T-cell (primary cell): ENCODE measurements at regions not wholly inside any gene's neighbourhood (a gene's known extent, or its start where the extent isn't known, plus 50 kb on each side); places are given as distances from the start of the nearest gene placed in this dataset.

Experiments used
- ATAC-seq, 4 experiments: fragments of 200-7000 bp in 3 of 4; fragments of 150-1000 bp in 1 of 4; cut with Tn5 transposase; replicated peaks in 1 of 4; 1 replicate in 3 of 4; 2 replicates in 1 of 4; pipeline ENCODE4 v1.10.0; 2021; ENCODE audit warnings: moderate library complexity in 3 of 4, mild to moderate bottlenecking in 2 of 4, moderate number of reproducible peaks in 1 of 4
- CTCF ChIA-PET, 2 donors: fragments of 300-600 bp; sonication (Branson Sonifier 250); formaldehyde crosslinking; loops; one replicate each; lab custom pipeline; 2022; ENCODE audit warnings: antibody characterized with exemption in 2 of 2; lab: Charles Lee
- POLR2A ChIA-PET, 2 donors: fragments of 300-600 bp; sonication (Branson Sonifier 250); formaldehyde crosslinking; loops; one replicate each; lab custom pipeline; 2022; ENCODE audit warnings: antibody characterized with exemption in 2 of 2; lab: Charles Lee
- DNase-seq, 35 experiments: peaks; one replicate each; pipeline versions ENCODE4 v3.0.0 to v3.0.0-alpha.2; 2013 to 2023
- H3K27ac ChIP-seq: one replicate; pipeline ENCODE4 v1.5.1; 2013; ENCODE audit warnings: low read length
- H3K27me3 ChIP-seq, 2 experiments: replicated peaks in 1 of 2; 1 replicate in 1 of 2; 2 replicates in 1 of 2; pipeline versions ENCODE4 v1.6.1 to v1.7.0; 2013; ENCODE audit warnings: low read length in 1 of 2, mixed read lengths in 1 of 2; ENCODE audit not compliant: control insufficient read depth in 2 of 2, insufficient read depth in 2 of 2; ENCODE audit errors: extremely low read depth in 1 of 2
- H3K36me3 ChIP-seq, 2 donors: 1 replicate in 1 of 2; 2 replicates in 1 of 2; pipeline versions ENCODE4 v1.6.1 to v1.7.0; 2013; ENCODE audit warnings: low read length in 1 of 2; ENCODE audit not compliant: control insufficient read depth in 2 of 2, insufficient read depth in 1 of 2; ENCODE audit errors: extremely low read depth in 1 of 2
- H3K4me1 ChIP-seq, 2 experiments: 1 replicate in 1 of 2; 2 replicates in 1 of 2; pipeline versions ENCODE4 v1.6.1 to v1.7.0; 2013; ENCODE audit warnings: low read length in 2 of 2, mixed read lengths in 1 of 2; ENCODE audit not compliant: insufficient read depth in 2 of 2, control insufficient read depth in 1 of 2; ENCODE audit errors: extremely low read depth in 1 of 2
- H3K4me3 ChIP-seq, 2 donors: 1 replicate in 1 of 2; 2 replicates in 1 of 2; pipeline versions ENCODE4 v1.5.1 to v1.7.0; 2013; ENCODE audit warnings: mild to moderate bottlenecking in 2 of 2, low read length in 1 of 2, moderate library complexity in 1 of 2; ENCODE audit not compliant: control insufficient read depth in 1 of 2; ENCODE audit errors: extremely low read depth in 1 of 2
- H3K9me3 ChIP-seq: 2 replicates; pipeline ENCODE4 v1.7.0; 2013
- H3K27ac Mint-ChIP-seq, 2 donors: one replicate each; pipeline ENCODE4 v1.8.0; 2020 to 2021; ENCODE audit warnings: mild to moderate bottlenecking in 2 of 2, mixed read lengths in 2 of 2
- H3K27me3 Mint-ChIP-seq, 2 donors: one replicate each; pipeline ENCODE4 v1.8.0; 2021 to 2022; ENCODE audit warnings: mixed read lengths in 2 of 2
- H3K36me3 Mint-ChIP-seq: one replicate; pipeline ENCODE4 v1.8.0; 2021; ENCODE audit warnings: mixed read lengths
- H3K4me1 Mint-ChIP-seq, 3 donors: one replicate each; pipeline ENCODE4 v1.8.0; 2020 to 2022; ENCODE audit warnings: mixed read lengths in 3 of 3, mild to moderate bottlenecking in 1 of 3
- H3K4me3 Mint-ChIP-seq, 3 donors: one replicate each; pipeline ENCODE4 v1.8.0; 2020 to 2022; ENCODE audit warnings: mild to moderate bottlenecking in 3 of 3, mixed read lengths in 3 of 3, moderate library complexity in 3 of 3
- H3K9me3 Mint-ChIP-seq, 3 donors: one replicate each; pipeline ENCODE4 v1.8.0; 2020 to 2022; ENCODE audit warnings: mixed read lengths in 3 of 3
- WGBS: methylation state at CpG from one replicate; pipeline ENCODE4 v1.1.5; 2013; ENCODE audit warnings: missing lambda C conversion rate; ENCODE audit not compliant: insufficient coverage; 5-methylcytosine and 5-hydroxymethylcytosine counted together

GRCh38 chr1:232259333-232259732 is 370.6 kb downstream of the SIPA1L2 start:
- ChIA-PET POLR2A (interaction anchor here in 1 of 2 donors (0.7 kb wide), 1 partner anchor 199 kb away, joined by 3 read pairs; no protein-coding TSS in a partner anchor), CTCF (no interaction called here)
- Mint-ChIP-seq H3K27me3 (peaks cover 17 to 40% of the 10 kb centered on the region in 2 donors), H3K27ac (no peak overlapping the region), H3K36me3 (no peaks in the 10 kb centered on the region), H3K4me1 (no peaks in the 10 kb centered on the region), H3K4me3 (no peak overlapping the region), H3K9me3 (no peaks in the 10 kb centered on the region)
- Histone ChIP-seq H3K27ac (no peak overlapping the region), H3K9me3 (no peaks in the 10 kb centered on the region), H3K36me3 (no peaks in the 10 kb centered on the region), H3K4me1 (no peaks in the 10 kb centered on the region), H3K27me3 (peaks cover 0 to 5% of the 10 kb centered on the region in 2 experiments), H3K4me3 (no peak overlapping the region)
- DNase-seq (no peak), ATAC-seq (no peak)
- WGBS, result no CpG with 5 or more reads among the region's 3 CpGs

DNA sequence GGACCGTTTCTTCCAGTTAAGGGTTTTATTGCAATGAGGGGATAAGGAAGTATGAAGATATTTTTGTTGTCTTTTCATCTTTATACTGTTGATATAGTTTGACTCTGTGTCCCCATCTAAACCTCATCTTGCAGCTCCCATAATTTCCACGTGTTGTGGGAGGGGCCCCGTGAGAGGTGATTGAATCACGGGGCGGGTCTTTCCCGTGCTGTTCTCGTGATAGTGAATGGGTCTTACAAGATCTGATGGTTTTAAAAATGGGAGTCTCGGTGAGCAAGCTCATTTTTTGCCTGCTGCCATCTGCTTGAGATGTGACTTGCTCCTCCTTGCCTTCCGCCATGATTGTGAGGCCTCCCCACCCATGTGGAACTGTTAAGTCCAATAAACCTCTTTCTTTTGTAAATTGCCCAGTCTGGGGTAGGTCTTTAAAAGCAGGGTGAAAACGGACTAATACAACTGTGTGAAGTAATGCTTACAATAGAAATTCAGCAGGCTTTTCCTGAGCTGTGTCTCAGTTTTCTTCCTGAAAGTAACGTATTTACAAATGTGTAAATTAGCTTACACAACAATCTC is 377.3 kb downstream of the SIPA1L2 start:
- ChIA-PET CTCF (no interaction called here), POLR2A (no interaction called here)
- Mint-ChIP-seq H3K36me3 (no peaks in the 10 kb centered on the region), H3K4me1 (peaks cover 0 to 7% (median 2%) of the 10 kb centered on the region in 3 donors), H3K4me3 (no peak overlapping the region), H3K9me3 (no peaks in the 10 kb centered on the region), H3K27me3 (peaks cover 27 to 34% of the 10 kb centered on the region in 2 donors), H3K27ac (no peak overlapping the region)
- Histone ChIP-seq H3K36me3 (no peaks in the 10 kb centered on the region), H3K4me3 (no peak overlapping the region), H3K27ac (no peak overlapping the region), H3K4me1 (no peaks in the 10 kb centered on the region), H3K27me3 (peaks cover 0 to 3% of the 10 kb centered on the region in 2 experiments), H3K9me3 (no peaks in the 10 kb centered on the region)
- ATAC-seq (no peak), DNase-seq (no peak)
- no CpG with 5 or more reads among the region's 11 CpGs for WGBS

DNA sequence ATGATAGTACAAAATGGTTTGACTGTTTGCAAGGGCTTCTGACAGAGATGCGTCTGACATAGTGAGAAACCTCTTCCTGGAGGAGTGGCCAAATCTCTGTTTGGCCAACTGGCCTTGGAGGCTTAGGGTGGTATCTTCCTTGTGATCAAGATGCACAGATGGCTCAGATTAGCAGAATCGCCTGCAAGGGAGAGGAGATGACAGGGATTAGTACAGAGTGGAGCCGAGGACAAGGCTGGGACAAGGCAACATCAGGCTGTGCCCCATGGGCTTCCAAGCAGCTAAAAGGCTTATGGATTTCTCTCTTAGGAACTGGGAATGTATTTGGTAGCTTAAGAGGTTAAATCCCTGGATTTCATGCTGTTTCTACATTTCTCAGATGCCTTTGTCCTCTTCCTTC is 379.1 kb downstream of the SIPA1L2 start:
- H3K9me3 ChIP-seq, result no peaks in the 10 kb centered on the region
- no peaks in the 10 kb centered on the region for H3K4me1 ChIP-seq
- CTCF ChIA-PET, result no interaction called here
- 88% methylated on average over 1 of the region's 3 CpGs for WGBS
- H3K27ac ChIP-seq, result no peak overlapping the region
- no peak overlapping the region for H3K4me3 ChIP-seq
- POLR2A ChIA-PET, result interaction anchor here in 1 of 2 donors (0.6 kb wide), 1 partner anchor 56 kb away, joined by 3 read pairs; no protein-coding TSS in a partner anchor
- H3K27me3 ChIP-seq, result peaks cover 0 to 3% of the 10 kb centered on the region in 2 experiments
- no peaks in the 10 kb centered on the region for H3K36me3 ChIP-seq
- ATAC-seq (no peak), DNase-seq (no peak)
- Mint-ChIP-seq H3K9me3 (no peaks in the 10 kb centered on the region), H3K27me3 (peaks cover 26 to 38% of the 10 kb centered on the region in 2 donors), H3K4me1 (peaks cover 0 to 7% (median 2%) of the 10 kb centered on the region in 3 donors), H3K36me3 (no peaks in the 10 kb centered on the region), H3K27ac (no peak overlapping the region), H3K4me3 (no peak overlapping the region)

DNA sequence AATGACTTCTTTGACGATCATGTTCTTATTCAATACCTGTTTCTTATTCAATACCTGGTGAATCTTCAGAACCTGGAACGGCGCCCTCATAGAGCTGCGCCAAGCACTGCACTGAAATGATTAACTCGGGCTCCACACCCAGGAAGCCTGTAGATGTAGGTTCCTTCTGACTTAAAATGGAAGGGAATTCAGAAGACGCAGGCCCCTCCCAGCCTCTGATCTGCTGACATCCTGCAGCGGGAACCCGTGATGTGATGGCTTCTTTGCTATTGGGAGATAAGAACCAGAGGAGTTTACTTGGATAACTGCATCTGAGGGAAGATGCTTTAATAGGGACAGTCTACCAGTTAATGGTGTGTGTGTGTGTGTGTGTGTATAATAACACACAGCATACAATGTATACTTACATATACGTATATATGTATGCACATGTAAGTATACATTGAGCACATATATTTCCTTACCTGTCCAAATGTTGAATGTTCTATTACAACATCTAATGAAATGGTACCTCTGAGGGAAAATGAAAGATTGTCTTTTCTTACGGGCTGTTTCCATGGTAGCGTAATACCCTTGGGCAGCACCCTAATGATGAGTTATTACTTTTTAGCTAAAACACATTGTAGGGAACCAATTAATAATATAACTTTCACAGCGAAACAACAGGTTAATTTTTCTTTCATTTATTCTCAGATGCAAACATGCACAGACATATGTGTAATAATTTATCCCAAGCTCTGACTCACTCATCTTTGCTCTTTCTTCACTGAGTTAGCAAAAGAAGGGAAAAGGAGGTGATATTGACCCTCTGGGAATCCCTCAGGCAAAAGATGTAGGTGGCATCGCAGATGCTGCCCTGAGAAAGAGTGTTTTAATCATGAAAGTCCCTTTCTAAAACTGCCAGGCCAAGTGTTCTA is 379.8 kb downstream of the SIPA1L2 start:
- Histone ChIP-seq H3K9me3 (no peaks in the 10 kb centered on the region), H3K4me3 (no peak overlapping the region), H3K4me1 (no peaks in the 10 kb centered on the region), H3K27me3 (peaks cover 0 to 3% of the 10 kb centered on the region in 2 experiments), H3K36me3 (no peaks in the 10 kb centered on the region), H3K27ac (no peak overlapping the region)
- ChIA-PET CTCF (no interaction called here), POLR2A (interaction anchor here in 1 of 2 donors (0.6 kb wide), 1 partner anchor 57 kb away, joined by 3 read pairs; no protein-coding TSS in a partner anchor)
- 61% methylated on average over 7 of the region's 13 CpGs for WGBS
- H3K27me3 Mint-ChIP-seq, result peaks cover 26 to 44% of the 10 kb centered on the region in 2 donors
- no peak for DNase-seq
- no peaks in the 10 kb centered on the region for H3K9me3 Mint-ChIP-seq
- H3K4me3 Mint-ChIP-seq, result no peak overlapping the region
- peaks cover 0 to 7% (median 2%) of the 10 kb centered on the region in 3 donors for H3K4me1 Mint-ChIP-seq
- ATAC-seq, result no peak
- H3K36me3 Mint-ChIP-seq, result no peaks in the 10 kb centered on the region
- no peak overlapping the region for H3K27ac Mint-ChIP-seq

GRCh38 chr1:232249339-232249738 is 380.6 kb downstream of the SIPA1L2 start:
- peaks cover 25 to 47% of the 10 kb centered on the region in 2 donors for H3K27me3 Mint-ChIP-seq
- no peaks in the 10 kb centered on the region for H3K36me3 Mint-ChIP-seq
- 60% methylated on average over 1 of the region's 2 CpGs for WGBS
- no peak overlapping the region for H3K4me3 ChIP-seq
- H3K36me3 ChIP-seq, result no peaks in the 10 kb centered on the region
- ATAC-seq, result no peak
- no peak overlapping the region for H3K27ac Mint-ChIP-seq
- H3K4me1 Mint-ChIP-seq, result peaks cover 0 to 7% (median 2%) of the 10 kb centered on the region in 3 donors
- H3K27ac ChIP-seq, result no peak overlapping the region
- no peak overlapping the region for H3K4me3 Mint-ChIP-seq
- no peaks in the 10 kb centered on the region for H3K4me1 ChIP-seq
- no peaks in the 10 kb centered on the region for H3K9me3 Mint-ChIP-seq
- no peaks in the 10 kb centered on the region for H3K9me3 ChIP-seq
- no peak for DNase-seq
- ChIA-PET POLR2A (no interaction called here), CTCF (no interaction called here)
- H3K27me3 ChIP-seq, result peaks cover 0 to 3% of the 10 kb centered on the region in 2 experiments

DNA sequence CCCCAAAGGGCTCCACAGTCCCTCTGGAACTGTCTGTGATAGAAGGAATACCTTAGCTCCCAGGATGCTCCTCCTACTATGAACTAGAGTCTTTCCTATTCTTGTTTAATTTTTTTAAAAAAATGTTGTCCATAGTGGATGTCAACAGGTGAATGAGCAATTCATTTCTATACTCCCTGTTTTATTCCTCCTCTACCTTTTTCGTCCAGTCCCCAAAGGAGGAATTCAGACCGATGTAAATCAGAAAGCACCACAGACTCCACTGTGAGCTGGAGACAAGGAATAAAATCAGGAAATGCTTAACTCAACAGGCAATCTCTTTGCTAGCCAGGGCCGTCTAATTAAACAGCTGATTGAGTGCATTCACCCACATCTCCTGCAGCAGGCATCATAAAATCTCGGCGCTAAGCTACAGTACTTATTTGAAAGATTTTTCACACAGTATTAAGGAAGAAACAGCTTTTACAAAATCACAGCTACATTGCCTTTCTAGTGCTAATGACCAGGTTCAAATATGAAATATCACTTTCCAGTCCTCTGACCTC is 381.6 kb downstream of the SIPA1L2 start:
- Mint-ChIP-seq H3K9me3 (no peaks in the 10 kb centered on the region), H3K27ac (no peak overlapping the region), H3K36me3 (no peaks in the 10 kb centered on the region), H3K27me3 (peaks cover 28 to 55% of the 10 kb centered on the region in 2 donors), H3K4me1 (peaks cover 0 to 7% (median 2%) of the 10 kb centered on the region in 3 donors), H3K4me3 (no peak overlapping the region)
- no peak for ATAC-seq
- ChIA-PET CTCF (no interaction called here), POLR2A (no interaction called here)
- no peaks in the 10 kb centered on the region for H3K36me3 ChIP-seq
- no peak overlapping the region for H3K27ac ChIP-seq
- H3K9me3 ChIP-seq, result no peaks in the 10 kb centered on the region
- 77% methylated on average over 4 of the region's 5 CpGs for whole genome bisulfite sequencing
- H3K4me1 ChIP-seq, result no peaks in the 10 kb centered on the region
- DNase-seq, result no peak
- peaks cover 0 to 3% of the 10 kb centered on the region in 2 experiments for H3K27me3 ChIP-seq
- H3K4me3 ChIP-seq, result no peak overlapping the region
